GM19328 (cell line): ENCODE measurements at regions not wholly inside any gene's neighbourhood (a gene's known extent, or its start where the extent isn't known, plus 50 kb on each side); places are given as distances from the start of the nearest gene placed in this dataset.

Source experiments
- ATAC-seq: cut with Tn5 transposase; IDR thresholded peaks from one replicate; pipeline ENCODE4 v1.9.1; 2021; ENCODE audit warnings: mild to moderate bottlenecking, moderate library complexity; ENCODE audit not compliant: unreplicated experiment

DNA sequence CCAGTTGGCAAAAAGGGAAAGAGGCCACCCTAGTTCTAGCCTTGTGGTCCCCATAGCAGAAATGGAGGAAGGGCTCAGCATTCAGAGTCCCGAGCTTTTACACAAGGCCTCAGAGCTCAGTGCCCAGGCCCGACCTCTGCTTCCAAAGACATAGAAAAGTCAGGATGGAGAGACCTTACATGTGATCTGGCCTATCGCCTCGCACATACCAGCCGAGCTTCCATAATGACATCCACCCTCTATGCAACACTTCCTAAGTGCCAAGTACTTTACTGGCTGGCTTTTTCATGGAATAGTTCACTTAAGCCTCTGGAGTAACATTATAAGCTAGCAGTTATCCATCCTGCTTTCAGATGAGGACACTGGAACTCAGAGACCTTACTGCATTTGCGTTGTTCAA, 275.9 kb downstream of the FAM43A start:
- ATAC-seq, result no peak

- no peak for ATAC-seq
These were observed 276.4 kb downstream of the FAM43A start for GRCh38 chr3:194962056-194962455.

- no peak for ATAC-seq
These were observed 279.1 kb downstream of the FAM43A start for GRCh38 chr3:194964809-194965208.

GRCh38 chr3:194967151-194968117, 281.8 kb downstream of the FAM43A start:
- ATAC-seq, result no peak

DNA sequence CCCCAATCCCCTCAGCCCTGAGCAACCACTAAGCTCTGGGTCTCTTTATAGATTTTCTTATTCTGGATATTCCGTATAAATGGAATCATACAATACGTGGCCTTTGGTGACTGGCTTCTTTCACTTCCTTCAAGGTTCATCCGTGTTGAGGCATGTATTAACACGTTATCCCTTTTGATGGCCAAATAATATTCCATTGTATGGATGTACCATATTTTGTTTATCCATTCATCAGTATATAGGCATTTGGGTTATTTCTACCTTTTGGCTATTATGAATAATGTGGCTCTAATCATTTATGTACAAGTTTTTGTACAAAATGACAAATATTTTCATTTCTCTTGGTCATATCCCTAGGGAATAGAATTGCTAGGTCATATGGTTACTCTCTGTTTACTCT, 284.4 kb downstream of the FAM43A start:
- ATAC-seq, result no peak

- ATAC-seq, result no peak
These were observed 285.3 kb downstream of the FAM43A start for GRCh38 chr3:194971009-194971408.

DNA sequence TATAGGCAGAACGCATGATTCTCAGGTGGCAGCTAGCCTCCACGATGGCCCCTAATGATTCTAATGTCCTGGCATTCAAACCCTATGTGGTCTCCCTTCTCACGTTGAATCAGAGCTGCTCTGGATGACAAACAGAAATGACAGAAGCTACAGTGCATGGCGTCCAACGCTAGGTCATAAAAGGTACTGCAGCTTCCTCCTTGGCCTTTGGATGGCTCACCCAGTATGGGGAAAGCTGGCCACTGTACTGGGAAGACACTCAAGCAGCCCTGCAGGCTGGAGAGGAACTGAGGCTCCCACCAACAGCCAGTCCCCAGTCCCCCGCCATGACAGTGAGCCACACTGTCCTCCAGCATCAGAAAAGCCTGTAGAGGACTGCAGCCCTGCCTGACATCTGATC, 286.3 kb downstream of the FAM43A start:
- ATAC-seq, result no peak

- ATAC-seq, result no peak
These were observed 287.0 kb downstream of the FAM43A start for GRCh38 chr3:194972641-194973040.

DNA sequence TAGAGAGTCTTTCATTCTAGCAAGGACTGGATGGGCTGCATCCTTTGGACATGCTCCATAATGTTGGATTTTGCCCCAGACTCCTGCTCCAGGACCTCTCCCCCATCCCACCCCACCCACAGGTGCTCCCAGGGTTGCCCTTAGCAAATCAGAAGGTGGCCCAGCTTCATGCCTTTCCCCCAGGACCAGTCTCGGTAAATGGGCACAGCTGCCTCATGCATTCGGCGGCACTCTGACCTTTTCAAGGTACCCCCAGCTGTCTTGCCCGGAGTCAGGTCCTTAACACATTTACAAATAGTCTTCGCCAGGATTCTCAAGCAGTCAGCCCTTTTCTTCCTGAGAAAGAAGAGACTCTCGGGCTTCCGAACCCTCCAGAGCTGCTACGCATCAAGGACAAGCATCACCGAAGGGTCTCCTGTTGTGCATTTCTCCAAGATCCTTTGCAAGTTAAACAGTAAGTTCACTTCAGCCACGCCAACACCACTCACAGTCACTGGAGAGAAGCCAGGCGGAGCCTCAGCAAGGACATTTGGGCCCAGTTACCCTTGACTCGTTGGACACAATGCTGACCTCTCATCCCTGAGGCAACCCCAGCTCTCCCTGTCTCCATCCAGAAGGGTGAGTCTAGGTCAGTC, 287.8 kb downstream of the FAM43A start:
- ATAC-seq, result no peak

GRCh38 chr3:194974468-194975135, 288.9 kb downstream of the FAM43A start:
- no peak for ATAC-seq

- no peak for ATAC-seq
These were observed 290.4 kb downstream of the FAM43A start for GRCh38 chr3:194976049-194976451.

- no peak for ATAC-seq
These were observed 291.2 kb downstream of the FAM43A start for GRCh38 chr3:194976874-194977273.

DNA sequence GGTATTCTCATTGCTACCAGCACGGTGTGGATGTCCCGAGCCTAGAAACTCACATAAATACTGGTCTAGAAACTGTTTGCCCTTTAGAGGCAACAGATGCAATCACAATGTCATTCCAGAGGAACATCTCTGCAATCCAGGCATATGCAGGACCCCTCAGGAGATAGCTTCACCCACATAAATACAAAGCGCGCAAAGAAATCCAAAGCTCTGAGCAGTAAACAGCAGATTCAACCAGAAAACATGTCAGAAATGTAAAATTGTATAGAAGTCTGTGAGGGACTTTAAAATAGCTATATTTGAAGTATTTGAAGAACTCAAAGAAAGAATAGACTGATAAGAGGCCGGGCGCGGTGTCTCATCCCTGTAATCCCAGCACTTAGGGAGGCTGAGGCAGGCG, 291.7 kb downstream of the FAM43A start:
- no peak for ATAC-seq

- ATAC-seq, result no peak
These were observed 291.8 kb downstream of the XXYLT1 start for GRCh38 chr3:194979173-194979572.

DNA sequence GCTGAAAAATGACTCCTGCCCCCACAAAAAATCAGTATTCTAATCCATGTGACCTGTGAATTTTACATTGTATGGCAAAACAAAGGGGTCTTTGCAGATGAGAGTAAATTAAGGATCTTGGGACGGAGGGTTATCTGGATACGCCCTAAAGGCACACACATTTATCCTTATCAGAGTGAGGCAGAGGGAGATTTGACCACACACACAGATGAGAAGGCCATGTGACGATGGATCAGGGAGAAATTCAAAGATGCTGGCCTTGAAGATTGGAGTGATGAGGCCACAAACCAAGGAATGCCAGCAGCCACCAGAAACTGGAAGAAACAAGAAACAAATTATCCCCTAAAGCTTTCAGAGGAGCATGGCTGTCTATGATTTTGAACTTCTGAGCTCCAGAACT, 288.5 kb downstream of the XXYLT1 start:
- ATAC-seq, result no peak

DNA sequence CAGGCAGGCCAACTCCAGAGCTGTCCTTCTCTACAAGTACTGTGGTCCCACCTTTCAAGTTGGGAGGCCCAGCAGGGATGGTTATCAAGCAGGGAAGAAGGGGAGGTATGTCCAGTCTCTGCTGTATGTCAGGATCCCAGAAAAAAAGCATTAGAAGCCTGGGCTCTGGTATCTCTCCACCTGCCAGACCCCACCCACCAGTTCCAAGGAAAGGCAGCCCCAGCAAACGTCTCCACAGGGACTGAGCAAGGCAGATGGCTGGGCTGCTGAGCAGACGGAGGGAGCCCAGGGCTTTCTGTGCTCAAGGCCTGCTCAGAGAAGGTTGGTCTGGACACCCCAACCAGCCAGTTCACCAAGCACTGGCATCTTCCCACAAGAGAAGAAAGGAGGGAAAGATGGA, 287.8 kb downstream of the XXYLT1 start:
- ATAC-seq, result no peak

DNA sequence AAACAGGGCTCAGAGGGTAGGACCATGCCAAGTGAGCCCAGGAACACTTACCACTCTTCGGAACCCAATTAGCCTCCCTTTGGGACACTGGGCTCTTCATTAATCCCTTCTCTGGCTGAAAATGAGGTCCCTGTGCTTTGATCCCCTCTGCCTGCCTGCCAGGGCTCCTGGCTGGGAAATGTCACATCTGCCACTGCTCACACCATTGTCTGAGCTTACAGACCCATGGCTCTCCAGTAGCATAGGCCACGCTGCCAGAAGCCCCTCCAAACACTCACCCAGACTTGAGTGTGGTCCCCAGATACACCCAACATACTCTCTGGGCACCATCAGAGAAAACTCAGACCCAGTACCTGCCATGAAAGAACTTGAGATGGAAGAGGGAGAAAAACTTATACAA, 287.3 kb downstream of the XXYLT1 start:
- no peak for ATAC-seq

- no peak for ATAC-seq
These were observed 286.9 kb downstream of the XXYLT1 start for GRCh38 chr3:194984066-194984465.

DNA sequence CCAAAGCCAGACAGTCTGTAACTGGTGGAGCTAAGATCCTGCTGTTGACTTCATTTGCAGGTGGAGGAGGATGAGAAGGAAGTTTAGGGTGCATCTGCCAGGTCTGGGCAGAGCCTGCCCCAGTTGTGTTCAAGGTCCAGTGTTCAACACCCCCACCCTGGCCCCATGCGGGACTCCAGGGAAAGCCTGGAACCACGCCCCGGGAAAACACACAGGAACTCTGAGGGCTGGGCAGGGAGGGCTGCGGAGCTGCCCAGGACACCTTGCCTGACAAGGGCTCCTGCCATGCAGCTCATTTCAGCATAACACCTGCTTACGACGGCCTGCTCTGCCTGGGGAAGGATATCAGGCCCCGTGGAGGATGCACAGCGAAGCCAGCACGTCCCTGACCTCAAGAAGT, 286.3 kb downstream of the XXYLT1 start:
- ATAC-seq, result no peak

DNA sequence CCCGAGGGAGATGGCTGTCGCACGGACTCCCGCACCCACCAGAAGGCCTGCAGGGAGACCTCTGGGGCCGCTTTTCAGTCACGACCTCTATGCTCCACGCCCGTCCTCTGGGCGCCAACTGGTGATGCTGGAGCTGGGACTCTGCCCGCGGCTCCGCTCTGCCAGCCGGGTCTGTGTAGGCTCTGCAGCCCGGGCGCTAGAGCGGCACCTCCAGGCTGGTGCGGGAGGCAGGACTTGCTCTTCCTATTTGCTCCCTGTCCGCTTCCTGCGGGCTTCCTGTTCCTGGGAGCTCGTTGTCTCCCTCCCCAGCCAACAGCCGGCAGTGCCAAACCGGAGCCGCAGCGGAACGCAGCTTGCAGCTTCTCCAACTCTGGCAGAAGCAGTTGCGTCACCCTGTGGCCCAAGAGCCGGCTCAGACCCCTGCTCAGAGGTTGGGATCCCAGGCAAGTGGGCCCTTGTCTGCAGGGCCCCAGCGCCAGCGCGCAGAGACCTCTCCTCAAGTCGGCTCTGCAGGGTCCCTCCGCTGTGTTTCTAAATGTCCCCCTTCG, 285.9 kb downstream of the XXYLT1 start:
- no peak for ATAC-seq
